ENCODE measurements at regions not wholly inside any gene's neighbourhood (a gene's known extent, or its start where the extent isn't known, plus 50 kb on each side); places are given as distances from the start of the nearest gene placed in this dataset.
A peak's percentile ranks its signal among the peaks of the same experiment; 100 is the strongest.

- no peak for DNase-seq (ENCODE audit: low spot score)
Observed at GRCh38 chr1:230003409-230003808, 63.6 kb upstream of the GALNT2 start.

GRCh38 chr1:230005040-230005439 lies 62.0 kb upstream of the GALNT2 start:
- DNase-seq (ENCODE audit: low spot score), result no peak

- no peak for DNase-seq (ENCODE audit: low spot score)
Observed at GRCh38 chr1:230008721-230009120, 58.3 kb upstream of the GALNT2 start.

- DNase-seq (ENCODE audit: low spot score), result no peak
Observed at GRCh38 chr1:230009611-230010313, 57.3 kb upstream of the GALNT2 start.

DNA sequence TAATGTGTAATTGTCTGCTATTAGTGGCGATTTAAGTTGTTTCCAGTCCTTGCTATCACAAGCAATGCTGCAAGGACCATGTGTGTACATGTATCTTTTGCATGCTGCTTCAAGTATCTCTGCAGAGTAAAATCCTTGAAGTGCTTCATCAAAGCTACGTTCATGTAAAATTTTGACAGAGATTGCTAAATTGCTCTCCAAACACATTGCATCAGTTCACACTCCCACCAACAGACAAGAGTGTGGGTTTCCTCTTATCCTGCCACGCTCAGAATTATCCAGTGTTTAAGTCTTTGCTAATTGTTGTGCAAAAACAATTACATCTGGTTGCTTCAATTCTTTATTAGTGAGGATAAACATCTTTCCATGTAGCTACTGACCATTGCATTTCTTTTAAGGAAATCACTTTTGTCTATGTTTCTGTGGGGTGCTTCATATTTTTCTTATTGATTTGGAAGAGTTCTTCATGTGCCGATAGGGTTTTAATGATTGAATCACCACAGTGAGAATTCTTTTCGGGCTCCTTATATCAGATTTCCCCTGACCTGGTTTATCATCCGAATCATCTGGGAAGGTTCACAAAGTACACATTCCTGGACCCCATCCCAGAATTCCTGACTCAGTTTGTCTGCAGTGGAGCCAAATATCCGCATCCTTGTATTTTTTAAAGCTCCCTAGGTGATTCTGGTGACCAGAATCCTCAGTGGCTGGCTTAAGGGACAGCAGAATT lies 56.3 kb upstream of the GALNT2 start:
- DNase-seq (ENCODE audit: low spot score), result no peak

DNA sequence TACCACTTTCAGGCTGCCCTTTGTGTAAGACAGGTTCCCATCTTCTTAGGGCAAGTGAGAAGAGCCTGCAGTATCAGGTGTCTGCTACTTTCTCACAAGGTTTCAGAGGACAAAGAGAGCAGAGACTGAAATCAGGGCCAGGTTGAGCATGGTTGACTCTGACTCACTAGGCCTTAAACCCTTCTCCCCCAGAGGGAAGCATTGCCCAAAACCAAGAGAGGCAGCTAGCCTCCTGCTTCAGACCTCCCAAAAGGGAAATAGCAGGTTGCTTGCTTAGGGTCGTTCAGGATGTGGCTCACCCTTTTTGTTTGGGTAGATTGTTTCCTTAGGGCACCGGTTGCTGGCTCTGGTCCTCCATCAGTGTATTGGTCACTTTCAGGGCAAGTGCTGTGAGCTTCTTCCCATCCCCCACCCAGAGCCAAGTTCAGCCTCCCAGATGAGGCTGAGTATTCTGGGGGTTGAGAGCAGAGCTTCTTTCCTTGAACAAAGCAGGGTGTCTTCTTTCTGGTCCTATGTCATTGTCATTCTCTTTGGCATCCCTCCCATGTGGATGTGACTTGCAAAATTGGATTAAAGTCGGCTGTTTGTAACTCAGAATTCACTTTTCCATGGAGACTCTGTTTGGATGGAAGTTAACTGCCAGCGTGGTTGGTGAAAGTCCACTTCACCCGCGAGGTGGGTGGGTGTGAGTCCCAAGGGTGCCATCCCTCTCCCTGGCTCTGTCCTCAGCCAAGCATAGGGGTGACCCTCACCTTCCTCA lies 55.5 kb upstream of the GALNT2 start:
- DNase-seq (ENCODE audit: low spot score), result peak; percentile 28

DNA sequence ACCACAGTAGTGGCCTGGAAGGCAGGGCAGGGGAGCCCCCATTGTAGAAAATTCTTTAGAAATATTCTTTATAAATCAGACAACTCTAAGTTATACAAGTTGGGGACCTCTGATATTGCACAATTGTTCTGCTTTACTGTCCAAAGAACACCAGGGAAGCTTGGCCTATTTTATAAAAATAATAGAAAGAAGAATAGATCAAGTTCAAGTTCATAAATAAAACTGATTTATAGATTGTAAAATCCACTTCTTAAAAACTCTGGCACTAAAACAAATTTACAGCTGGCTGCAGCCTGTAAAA lies 55.0 kb upstream of the GALNT2 start:
- no peak for DNase-seq (ENCODE audit: low spot score)

GRCh38 chr1:230012741-230013140 lies 54.3 kb upstream of the GALNT2 start:
- DNase-seq (ENCODE audit: low spot score), result no peak

- DNase-seq (ENCODE audit: low spot score), result no peak
Observed at GRCh38 chr1:230016159-230016558, 50.9 kb upstream of the GALNT2 start.
